Esophagus squamous epithelium (tissue), 5 donors: ENCODE measurements at regions not wholly inside any gene's neighbourhood (a gene's known extent, or its start where the extent isn't known, plus 50 kb on each side); places are given as distances from the start of the nearest gene placed in this dataset.

Experiments used
- DNase-seq: peaks from one replicate; lab custom pipeline; 2025; lab: John Stamatoyannopoulos, UW
- H3K27ac ChIP-seq, 4 donors: fragments of 200-600 bp; sonication (generic); one replicate each; pipeline ENCODE4 v1.5.1; 2016 to 2019; ENCODE audit warnings: mild to moderate bottlenecking in 1 of 4
- H3K27me3 ChIP-seq, 4 donors: fragments of 200-600 bp; sonication (generic); 1 replicate in 3 of 4; 2 replicates in 1 of 4; pipeline versions ENCODE4 v1.5.1 to v1.6.0; 2017 to 2021; ENCODE audit warnings: antibody characterized with exemption in 1 of 4
- H3K36me3 ChIP-seq, 3 donors: fragments of 200-600 bp; sonication (generic); one replicate each; pipeline ENCODE4 v1.5.1; 2016 to 2019
- H3K4me1 ChIP-seq, 3 donors: fragments of 200-600 bp; sonication (generic); one replicate each; pipeline ENCODE4 v1.5.1; 2017 to 2019
- H3K4me3 ChIP-seq, 4 donors: fragments of 200-600 bp; sonication (generic); 1 replicate in 3 of 4; 2 replicates in 1 of 4; pipeline ENCODE4 v1.5.1; 2016 to 2019; ENCODE audit warnings: mild to moderate bottlenecking in 2 of 4, moderate library complexity in 1 of 4
- H3K9me3 ChIP-seq, 3 donors: fragments of 200-600 bp; sonication (generic); one replicate each; pipeline ENCODE4 v1.5.1; 2016 to 2019
- POLR2A ChIP-seq, 4 donors: fragments of 450-650 bp; IDR thresholded peaks; one replicate each; pipeline ENCODE4 v1.6.1; 2017; ENCODE audit warnings: antibody characterized with exemption in 4 of 4, mild to moderate bottlenecking in 4 of 4, moderate library complexity in 3 of 4
- WGBS, 2 donors: methylation state at CpG; one replicate each; pipeline ENCODE4 v1.1.5; 2018; 5-methylcytosine and 5-hydroxymethylcytosine counted together
- intact Hi-C: fragments of 100-400 bp; cut with DNase I; formaldehyde crosslinking; loops from one replicate; pipeline ENCODE4 v1.15.0; 2022
- TF ChIP-seq, protein P1 (sequence below), 6 experiments: fragments of 450-650 bp in 4 of 6; fragments of 200-600 bp in 2 of 6; sonication (generic) in 2 of 6; IDR thresholded peaks; one replicate each; pipeline ENCODE4 v1.5.1; 2016 to 2019; ENCODE audit warnings: antibody characterized with exemption in 6 of 6, mild to moderate bottlenecking in 4 of 6, moderate library complexity in 4 of 6
- donor health status: DM: yes; HTN: yes; CAD: no.

GRCh38 chr2:236636714-236637470, 67.3 kb downstream of the ACKR3 start:
- Histone ChIP-seq H3K9me3 (peaks cover 0 to 9% (median 0%) of the 10 kb centered on the region in 3 donors), H3K36me3 (no peaks in the 10 kb centered on the region), H3K27ac (no peak overlapping the region), H3K4me3 (no peak overlapping the region), H3K4me1 (peaks cover 0 to 2% (median under 1%) of the 10 kb centered on the region in 3 donors), H3K27me3 (no peaks in the 10 kb centered on the region)
- no peak for TF ChIP-seq POLR2A (IDR thresholded peaks at IDR 0.05)
- TF ChIP-seq, protein P1, sequence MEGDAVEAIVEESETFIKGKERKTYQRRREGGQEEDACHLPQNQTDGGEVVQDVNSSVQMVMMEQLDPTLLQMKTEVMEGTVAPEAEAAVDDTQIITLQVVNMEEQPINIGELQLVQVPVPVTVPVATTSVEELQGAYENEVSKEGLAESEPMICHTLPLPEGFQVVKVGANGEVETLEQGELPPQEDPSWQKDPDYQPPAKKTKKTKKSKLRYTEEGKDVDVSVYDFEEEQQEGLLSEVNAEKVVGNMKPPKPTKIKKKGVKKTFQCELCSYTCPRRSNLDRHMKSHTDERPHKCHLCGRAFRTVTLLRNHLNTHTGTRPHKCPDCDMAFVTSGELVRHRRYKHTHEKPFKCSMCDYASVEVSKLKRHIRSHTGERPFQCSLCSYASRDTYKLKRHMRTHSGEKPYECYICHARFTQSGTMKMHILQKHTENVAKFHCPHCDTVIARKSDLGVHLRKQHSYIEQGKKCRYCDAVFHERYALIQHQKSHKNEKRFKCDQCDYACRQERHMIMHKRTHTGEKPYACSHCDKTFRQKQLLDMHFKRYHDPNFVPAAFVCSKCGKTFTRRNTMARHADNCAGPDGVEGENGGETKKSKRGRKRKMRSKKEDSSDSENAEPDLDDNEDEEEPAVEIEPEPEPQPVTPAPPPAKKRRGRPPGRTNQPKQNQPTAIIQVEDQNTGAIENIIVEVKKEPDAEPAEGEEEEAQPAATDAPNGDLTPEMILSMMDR (IDR thresholded peaks at IDR 0.05) = no peak
- 83 to 89% methylated on average over 15 to 18 of the region's 18 CpGs for WGBS, 2 donors
- intact Hi-C loops = no loop called here
- DNase-seq = no peak

DNA sequence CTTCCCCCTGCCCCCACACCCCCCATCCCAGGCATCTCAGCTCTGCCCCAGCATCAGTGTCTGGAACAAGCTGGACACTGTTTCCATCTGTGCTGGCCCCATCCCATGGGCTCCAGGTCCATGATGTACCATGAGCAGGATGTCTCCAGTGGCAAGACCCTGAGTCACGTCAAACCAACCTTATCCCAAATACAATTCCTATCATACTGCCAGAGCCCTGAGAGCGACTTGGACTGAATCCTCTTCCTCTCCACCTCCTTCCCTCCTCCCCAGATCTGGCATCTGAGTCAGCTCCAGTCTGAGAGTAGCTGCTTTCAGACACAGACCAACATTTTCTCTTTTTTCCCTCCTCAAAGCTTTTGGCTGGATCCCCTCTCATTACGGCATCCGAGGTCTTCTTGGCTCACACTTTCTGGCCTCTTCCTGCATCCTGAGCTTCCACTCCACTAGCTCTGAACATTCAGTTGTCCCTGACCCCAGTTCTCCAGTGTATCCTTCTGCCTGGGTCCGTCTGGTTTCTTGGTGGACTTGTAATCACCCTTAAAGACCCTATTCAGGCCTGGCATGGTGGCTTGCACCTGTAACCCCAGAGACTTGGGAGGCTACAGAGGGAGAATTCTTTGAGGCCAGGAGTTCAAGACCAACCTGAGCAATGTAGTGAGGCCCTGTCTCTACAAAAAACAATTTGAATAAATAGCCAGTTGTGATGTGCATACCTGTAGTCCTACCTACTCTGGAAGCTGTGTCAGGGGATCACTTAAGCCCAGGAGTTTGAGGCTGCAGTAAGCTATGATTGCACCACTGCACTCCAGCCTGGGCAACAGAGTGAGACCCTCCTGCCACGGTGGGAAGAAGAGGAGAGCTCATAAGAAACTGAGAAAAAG, 68.3 kb downstream of the ACKR3 start:
- Histone ChIP-seq H3K36me3 (no peaks in the 10 kb centered on the region), H3K9me3 (peaks cover 0 to 9% (median 0%) of the 10 kb centered on the region in 3 donors), H3K27ac (no peak overlapping the region), H3K4me1 (peaks cover 6 to 8% (median 8%) of the 10 kb centered on the region in 3 donors), H3K4me3 (no peak overlapping the region), H3K27me3 (no peaks in the 10 kb centered on the region)
- WGBS, 2 donors = 54 to 67% methylated on average over 5 to 6 of the region's 6 CpGs
- no peak for DNase-seq
- intact Hi-C loops = no loop called here
- TF ChIP-seq POLR2A (IDR thresholded peaks at IDR 0.05) = no peak
- TF ChIP-seq, protein P1 (IDR thresholded peaks at IDR 0.05) = no peak

GRCh38 chr2:236638707-236639106, 69.1 kb downstream of the ACKR3 start:
- Histone ChIP-seq H3K4me1 (peaks cover 6 to 14% (median 8%) of the 10 kb centered on the region in 3 donors), H3K9me3 (peaks cover 0 to 9% (median 0%) of the 10 kb centered on the region in 3 donors), H3K27me3 (no peaks in the 10 kb centered on the region), H3K27ac (no peak overlapping the region), H3K36me3 (no peaks in the 10 kb centered on the region), H3K4me3 (no peak overlapping the region)
- TF ChIP-seq POLR2A (IDR thresholded peaks at IDR 0.05) = no peak
- TF ChIP-seq, protein P1 (IDR thresholded peaks at IDR 0.05) = no peak
- no peak for DNase-seq
- 84 to 96% methylated on average over 5 to 7 of the region's 7 CpGs for WGBS, 2 donors
- intact Hi-C loops = no loop called here

DNA sequence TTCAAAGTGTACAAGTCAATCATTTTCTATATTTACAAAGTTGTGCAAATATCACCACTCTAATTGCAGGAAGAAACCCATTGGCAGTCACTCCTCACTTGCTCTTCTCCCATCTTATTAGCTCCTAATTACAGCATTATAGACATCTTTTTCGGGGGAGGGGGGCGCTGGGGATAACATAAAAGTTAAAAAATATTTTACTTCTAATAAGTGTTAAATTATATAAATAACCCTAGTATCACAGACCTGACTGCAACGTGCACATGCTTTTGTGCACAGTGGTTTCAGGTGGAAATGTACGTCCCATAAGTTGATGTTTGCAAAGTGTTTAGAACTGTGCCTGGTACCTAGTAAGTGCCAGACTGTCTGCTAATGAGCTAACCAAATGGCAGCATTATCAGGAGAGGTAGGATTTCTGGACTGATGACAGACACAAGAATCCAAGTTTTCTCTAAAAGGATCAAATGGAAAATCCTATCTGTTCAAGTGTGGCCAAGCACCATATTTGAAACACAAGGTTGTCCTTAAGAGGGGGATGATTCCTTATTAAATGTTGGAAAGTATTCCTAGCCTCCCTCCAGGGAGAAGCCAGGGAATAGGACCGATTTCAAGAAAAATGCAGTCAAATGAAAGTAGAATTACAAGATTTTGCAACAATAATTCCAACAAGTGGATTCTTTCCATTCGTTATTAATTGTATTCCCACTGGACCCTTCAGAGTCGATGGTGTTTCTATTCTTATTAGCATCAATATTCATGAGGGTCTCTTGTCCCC, 70.0 kb downstream of the ACKR3 start:
- no peak for DNase-seq
- TF ChIP-seq POLR2A (IDR thresholded peaks at IDR 0.05) = no peak
- TF ChIP-seq, protein P1 (IDR thresholded peaks at IDR 0.05) = no peak
- no peak overlapping the region for H3K4me3 ChIP-seq
- peaks cover 0 to 9% (median 0%) of the 10 kb centered on the region in 3 donors for H3K9me3 ChIP-seq
- intact Hi-C loops = no loop called here
- no peaks in the 10 kb centered on the region for H3K36me3 ChIP-seq
- H3K4me1 ChIP-seq = peaks cover 6 to 14% (median 8%) of the 10 kb centered on the region in 3 donors
- H3K27me3 ChIP-seq = no peaks in the 10 kb centered on the region
- no peak overlapping the region for H3K27ac ChIP-seq
- 70 to 83% methylated on average over 7 of the region's 7 CpGs for WGBS, 2 donors
